HS-27A (cell line): ENCODE measurements at regions not wholly inside any gene's neighbourhood (a gene's known extent, or its start where the extent isn't known, plus 50 kb on each side); places are given as distances from the start of the nearest gene placed in this dataset.
"Not testable (repeated sequence)": the region's sequence is repeated elsewhere in the genome, so short reads cannot be mapped to it uniquely, and the experiment has no call there.

ENCODE experiments used
- DNase-seq: peaks from one replicate; pipeline ENCODE4 v3.0.0-alpha.2; 2012; ENCODE audit warnings: low read depth, missing footprints

DNA sequence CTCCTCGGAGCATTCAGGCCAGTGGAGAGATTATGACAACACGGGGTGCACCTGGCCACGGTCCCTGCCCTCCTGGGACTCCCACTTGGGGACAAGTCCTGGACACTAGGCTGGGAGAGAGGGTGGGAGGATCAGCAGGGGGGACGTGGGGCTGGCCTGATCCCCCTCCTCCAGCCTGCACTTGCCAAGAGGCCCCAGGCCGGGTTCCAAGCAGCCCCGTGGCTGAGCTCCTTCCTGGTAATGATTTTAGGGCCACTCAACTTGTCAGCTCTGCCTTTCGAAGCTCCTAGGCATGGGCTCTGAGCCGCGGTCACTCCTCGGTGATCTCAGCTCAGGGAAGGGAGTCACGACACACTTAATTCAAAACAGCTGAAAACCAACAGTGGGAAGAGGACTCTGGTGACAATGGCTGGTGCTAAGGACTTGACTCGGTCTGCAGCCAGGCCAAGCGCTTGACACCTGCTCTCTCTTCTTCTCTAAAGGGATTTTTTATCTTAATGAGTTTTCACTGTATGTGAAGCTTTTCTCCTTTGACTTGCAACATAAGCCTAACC lies 161.7 kb downstream of the BMP7 start:
- DNase-seq: no peak

DNA sequence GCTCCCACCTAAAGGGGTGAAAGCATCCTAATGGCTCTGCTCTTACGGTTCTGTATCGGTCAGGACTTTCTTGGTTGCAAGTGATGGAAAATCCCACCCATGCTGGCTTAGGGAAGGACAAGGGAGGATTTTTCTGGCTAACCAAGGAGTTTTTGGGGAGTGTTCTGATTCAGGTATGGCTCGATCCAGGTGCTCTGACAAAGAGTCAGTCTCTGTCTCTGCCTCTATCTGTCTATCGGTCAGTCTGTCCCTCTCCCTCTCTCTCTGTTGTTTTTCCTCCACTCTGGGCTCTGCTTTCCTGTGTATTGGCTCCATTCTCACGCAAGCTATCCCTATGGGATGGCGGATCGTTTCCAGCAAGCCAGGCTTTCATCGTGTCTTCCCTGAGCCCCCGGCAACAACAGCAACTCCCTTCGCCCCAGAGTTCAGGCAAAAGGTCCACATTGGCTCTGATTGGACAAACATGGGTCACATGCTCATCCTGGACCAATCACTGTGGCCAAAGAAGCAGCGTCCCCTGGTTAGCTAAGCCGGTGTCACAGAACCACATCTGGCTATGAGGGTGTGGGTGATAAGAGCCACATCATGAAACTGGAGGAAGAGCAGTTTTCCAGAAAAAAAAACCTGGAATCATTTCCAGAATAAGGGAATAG lies 160.3 kb downstream of the BMP7 start:
- DNase-seq: no peak

DNA sequence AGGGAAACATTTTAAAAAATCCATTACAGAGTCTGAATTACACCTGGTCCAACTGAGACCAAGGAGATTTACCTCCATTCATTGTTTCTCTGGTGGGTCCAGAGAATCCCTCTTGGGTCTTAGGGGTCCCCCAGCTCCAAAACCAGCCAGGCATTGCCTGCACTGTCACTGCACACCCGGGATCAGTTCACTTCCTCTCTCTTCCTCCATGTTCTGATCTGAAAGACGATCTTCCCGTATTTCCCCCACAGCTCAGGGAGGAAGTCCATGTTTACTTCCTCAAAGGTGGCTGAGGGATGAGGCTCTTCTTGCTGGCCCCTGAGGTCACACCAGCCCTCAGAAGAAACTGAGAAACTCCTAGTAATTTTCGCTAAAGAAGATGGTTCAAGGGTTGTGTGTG lies 159.7 kb downstream of the BMP7 start:
- no peak for DNase-seq

DNA sequence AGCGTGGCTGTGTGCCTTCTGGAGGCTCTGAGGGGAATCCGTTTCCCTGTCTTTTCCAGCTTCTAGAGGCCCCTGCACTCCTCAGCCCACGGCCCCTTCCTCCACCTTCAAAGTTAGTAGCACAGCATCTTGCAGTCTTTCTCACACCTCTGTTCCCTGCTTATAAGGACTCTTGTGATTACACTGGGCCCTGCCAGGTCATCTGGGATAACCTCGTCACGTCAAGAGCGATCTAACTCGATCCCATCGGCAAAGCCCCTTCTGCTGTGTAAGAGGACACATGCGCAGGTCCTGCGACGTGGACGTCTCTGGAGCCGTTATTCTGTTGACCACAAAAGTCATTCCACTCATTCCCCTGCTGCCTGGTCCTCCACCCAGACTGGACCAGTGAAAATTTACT lies 159.2 kb downstream of the BMP7 start:
- DNase-seq: no peak

DNA sequence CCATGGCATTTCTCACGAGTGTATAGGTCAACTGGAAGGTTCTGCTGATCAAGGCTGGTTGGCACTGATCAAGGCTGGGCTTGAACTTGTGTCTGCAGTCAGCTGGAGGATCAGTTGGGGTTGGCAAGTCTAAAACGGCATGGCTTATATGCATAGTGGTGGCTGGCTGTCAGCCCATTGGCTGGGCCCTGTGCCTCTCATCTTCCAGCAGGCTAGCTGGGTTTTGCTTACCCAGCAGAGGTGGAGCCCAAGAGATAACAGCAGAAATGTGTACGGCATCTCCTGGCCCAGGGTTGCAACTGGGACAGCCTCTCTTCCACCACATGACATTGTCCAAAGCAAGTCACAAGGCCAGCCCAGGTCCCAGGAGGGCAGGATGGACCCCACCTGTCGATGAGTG lies 158.2 kb downstream of the BMP7 start:
- no peak for DNase-seq

DNA sequence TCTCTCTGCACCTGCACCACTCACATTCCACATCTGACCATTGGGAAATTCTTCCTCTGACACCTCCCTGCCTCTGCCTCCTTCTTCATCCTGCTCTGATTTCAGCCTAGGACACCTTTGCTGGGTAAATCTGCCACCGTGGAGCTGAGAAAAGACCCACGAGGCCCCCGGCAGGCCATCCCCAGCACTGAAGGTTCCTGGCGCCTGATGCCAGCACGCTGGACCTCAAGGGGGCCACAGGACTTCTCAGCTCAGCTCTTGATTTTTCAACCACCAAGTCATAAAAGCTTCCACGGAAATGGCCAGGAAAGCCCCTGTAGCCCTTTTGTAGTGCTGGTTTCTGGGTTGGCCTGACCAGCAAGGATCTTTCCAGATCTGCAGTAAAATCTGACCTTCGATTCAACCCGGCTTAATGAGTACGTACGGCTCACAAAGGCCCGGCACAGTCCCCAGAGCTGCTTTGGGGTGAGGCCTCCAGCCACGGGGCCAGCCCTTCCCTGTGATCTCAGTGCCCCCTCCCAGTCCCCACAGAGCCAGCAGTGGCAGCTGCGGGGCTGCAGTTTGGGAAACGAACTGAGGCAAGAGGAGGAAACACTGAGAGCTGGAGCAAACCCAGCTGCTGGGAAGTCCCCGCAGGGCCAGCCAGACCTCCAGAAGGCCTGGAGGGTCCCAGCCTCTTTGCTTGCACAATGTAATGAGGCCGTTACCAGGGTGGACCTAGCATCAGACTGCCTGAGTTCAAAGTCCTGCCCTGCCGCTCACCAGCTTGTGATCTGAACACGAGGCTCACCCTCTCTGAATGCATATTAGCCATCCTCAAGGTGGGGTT lies 157.5 kb downstream of the BMP7 start:
- DNase-seq: no peak

DNA sequence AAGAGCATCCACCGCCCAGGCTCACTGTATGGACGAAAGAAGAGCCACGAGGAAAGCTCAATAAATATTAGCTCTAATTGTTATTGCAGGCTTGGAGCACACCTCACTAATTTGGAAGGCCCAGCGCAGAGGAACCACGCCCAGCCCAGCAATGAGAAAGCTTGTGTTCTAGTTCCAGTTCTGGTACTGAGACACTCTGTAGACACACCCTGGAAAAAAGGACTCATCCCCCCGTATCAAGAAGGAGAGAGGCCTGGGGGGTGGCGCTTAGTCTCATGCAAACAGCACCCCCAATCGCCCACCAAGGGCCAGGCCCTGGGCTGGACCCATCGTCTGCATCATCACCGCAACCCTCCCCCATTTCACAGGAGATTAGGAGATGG lies 156.9 kb downstream of the BMP7 start:
- DNase-seq: no peak

DNA sequence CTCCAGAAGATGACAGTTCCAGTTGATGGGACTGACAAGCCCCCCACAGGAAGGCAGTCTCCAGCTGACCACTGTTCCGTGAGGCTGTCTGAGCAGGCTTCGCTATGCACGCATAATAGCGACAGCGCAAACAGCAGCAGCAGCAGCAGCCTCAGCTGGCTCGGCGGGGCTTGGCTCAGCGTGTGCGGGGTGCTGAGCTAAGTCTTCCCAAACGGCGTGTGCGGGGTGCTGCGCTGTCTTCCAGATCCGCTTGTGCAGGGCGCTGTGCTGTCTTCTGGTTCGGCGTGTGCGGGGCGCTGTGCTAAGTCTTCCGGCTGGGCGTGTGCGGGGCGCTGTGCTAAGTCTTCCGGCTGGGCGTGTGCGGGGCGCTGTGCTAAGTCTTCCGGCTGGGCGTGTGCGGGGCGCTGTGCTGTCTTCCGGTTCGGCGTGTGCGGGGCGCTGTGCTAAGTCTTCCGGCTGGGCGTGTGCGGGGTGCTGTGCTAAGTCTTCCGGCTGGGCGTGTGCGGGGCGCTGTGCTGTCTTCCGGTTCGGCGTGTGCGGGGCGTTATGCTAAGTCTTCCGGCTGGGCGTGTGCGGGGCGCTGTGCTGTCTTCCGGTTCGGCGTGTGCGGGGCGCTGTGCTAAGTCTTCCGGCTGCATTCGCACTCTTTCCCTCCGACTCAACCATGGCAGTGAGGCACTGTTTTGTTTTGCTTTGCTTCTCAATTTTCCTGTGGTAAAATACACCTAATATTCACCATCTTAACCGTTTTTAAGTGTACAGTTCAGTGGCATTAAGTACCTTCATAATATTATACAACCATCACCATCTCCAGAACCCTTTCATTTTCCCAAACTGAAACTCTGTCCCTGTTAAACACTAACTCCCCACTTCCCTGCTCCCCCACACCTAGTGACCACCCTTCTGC lies 156.1 kb downstream of the BMP7 start:
- DNase-seq: not testable (repeated sequence)

DNA sequence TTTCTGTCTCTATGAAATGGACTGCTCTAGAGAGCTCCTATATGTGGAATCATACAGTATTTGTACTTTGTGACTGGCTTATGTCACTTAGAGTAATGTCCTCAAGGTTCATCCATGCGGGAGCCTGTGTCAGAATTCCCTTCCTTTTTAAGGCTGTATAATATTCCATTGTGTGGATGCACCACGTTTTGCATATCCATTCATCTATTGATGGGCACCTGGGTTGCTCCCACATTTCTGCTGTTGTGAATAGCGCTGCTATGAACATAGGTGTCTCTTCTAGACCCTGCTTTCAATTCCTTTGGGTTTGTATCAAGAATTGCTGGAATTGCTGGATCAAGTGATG lies 155.4 kb downstream of the BMP7 start:
- DNase-seq: no peak

DNA sequence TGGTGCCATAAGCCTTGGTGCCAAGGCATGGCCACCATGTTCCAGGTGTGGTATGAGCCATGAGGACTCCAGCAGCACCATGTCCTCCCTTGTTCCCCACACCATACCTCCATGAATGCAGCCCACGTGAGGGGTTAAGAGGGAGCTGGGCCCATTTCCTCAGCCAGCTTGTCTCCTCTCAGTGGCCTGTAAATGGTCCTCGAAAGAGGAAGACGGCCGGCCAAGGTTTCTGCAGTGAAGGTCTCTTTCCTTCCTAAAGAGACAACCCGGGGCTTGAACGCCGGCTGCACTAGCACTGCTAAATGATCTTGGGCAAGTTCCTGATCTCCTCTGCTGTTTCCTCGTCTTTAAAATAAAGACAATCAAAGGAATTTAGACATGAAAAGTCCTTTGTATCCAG lies 154.0 kb downstream of the BMP7 start:
- no peak for DNase-seq

DNA sequence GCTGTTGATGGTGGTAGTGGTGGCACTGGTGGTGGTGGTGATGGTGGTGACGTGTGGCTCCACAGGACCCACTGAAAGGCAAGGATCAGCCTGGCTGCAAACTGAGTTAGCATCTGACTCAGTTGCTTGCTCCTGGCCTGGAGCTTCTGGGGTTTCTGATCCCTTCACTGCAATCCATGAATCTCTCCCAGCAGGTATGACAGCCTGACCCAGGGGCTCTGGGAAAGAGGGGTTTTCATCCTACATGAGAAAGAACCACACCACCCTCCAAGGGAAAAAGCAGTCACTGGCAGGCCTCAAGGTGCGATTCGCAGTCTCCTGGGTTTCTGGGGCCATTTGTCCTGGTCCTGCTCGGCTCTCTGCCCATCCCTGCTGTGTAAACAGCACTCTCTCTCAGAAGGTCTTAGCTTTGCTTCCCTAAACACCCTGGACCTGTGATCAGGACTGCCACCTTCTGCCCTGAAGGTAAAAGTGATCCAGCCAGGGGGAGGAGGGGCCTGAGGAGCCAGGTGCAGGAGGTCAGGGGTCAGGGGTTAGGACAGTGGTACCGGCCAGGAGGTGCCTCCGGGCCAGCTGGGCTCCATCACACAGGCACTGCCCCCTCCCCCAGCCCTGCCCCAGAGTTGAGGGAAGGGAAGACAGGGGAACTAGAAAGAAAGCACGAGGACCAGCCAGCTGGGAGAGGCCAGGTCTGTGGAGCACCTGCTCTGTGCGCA lies 152.0 kb downstream of the BMP7 start:
- no peak for DNase-seq

DNA sequence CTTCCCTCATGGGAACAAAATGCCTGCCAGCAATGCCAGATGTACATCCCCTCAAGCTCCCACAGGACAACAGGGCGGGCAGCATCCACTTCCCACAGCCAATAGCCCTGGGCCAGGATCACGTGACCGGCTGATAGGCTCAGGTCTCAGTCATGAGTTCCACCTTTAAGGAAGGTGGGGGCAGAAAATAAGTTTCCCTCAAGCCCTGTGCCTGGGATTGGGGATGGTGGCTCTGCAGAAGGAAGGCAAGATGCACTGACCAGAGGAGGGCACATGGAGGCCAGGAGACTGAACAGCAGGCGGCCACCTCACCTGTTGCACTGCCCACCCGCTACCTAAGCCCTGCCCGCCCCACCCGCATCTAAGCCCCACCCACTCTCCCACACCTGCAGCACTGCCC lies 149.1 kb downstream of the BMP7 start:
- DNase-seq: no peak

DNA sequence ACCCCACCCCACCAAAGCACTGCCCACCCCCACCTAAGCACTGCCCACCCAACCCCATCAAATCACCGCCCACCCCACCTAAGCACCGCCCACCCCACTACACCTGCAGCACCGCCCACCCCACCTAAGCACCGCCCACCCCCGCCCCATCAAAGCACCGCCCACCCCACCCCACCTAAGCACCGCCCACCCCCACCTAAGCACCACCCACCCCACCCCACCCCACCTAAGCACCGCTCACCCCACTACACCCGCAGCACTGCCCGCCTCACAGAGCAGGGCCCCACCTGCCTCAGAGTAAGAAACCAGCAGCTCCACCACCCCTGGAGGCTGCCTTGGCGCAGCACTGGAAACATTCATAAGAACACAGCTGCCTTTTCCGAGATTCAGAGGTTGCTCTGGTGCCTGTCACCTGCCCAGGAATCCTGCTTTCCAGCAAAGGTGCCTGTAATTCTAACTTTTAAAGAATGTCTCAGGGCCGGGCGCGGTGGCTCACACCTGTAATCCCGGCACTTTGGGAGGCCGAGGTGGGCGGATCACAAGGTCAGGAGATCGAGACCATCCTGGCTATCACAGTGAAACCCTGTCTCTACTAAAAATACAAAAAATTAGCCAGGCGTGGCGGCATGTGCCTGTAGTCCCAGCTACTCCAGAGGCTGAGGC lies 148.2 kb downstream of the BMP7 start:
- DNase-seq: no peak
